CD14-positive monocyte (primary cell): ENCODE measurements at regions not wholly inside any gene's neighbourhood (a gene's known extent, or its start where the extent isn't known, plus 50 kb on each side); places are given as distances from the start of the nearest gene placed in this dataset.

Experiments
- DNase-seq, 3 donors: peaks; one replicate each; pipeline ENCODE4 v3.0.0-alpha.2; 2011 to 2022
- H2AFZ ChIP-seq: 2 replicates; pipeline ENCODE4 v1.6.0; 2012; ENCODE audit warnings: mild to moderate bottlenecking, low read depth, low read length, inconsistent platforms; ENCODE audit not compliant: insufficient read depth, poor library complexity, severe bottlenecking
- H3K27ac ChIP-seq, 2 donors: 1 replicate in 1 of 2; 2 replicates in 1 of 2; pipeline ENCODE4 v1.5.1; 2012 to 2013; ENCODE audit warnings: low read length in 2 of 2, control low read depth in 1 of 2, inconsistent platforms in 1 of 2, low read depth in 1 of 2, mild to moderate bottlenecking in 1 of 2
- H3K27me3 ChIP-seq, 2 donors: one replicate each; pipeline versions ENCODE4 v1.6.0 to v1.6.1; 2011 to 2013; ENCODE audit warnings: low read length in 2 of 2; ENCODE audit not compliant: control insufficient read depth in 2 of 2, insufficient read depth in 2 of 2
- H3K36me3 ChIP-seq, 2 donors: replicated peaks in 1 of 2; 1 replicate in 1 of 2; 2 replicates in 1 of 2; pipeline versions ENCODE4 v1.5.1 to v1.6.1; 2012 to 2013; ENCODE audit warnings: low read length in 2 of 2, control low read depth in 1 of 2, inconsistent platforms in 1 of 2, mild to moderate bottlenecking in 1 of 2; ENCODE audit not compliant: insufficient read depth in 2 of 2, control insufficient read depth in 1 of 2
- H3K4me1 ChIP-seq, 2 donors: 1 replicate in 1 of 2; 2 replicates in 1 of 2; pipeline versions ENCODE4 v1.5.1 to v1.6.1; 2012 to 2013; ENCODE audit warnings: low read length in 2 of 2, control low read depth in 1 of 2, inconsistent platforms in 1 of 2, mild to moderate bottlenecking in 1 of 2, moderate library complexity in 1 of 2; ENCODE audit not compliant: insufficient read depth in 2 of 2, control insufficient read depth in 1 of 2
- H3K4me2 ChIP-seq: replicated peaks from 2 replicates; pipeline ENCODE3; 2012; ENCODE audit warnings: low read length, moderate library complexity, mild to moderate bottlenecking; ENCODE audit not compliant: poor library complexity, severe bottlenecking; ENCODE audit errors: extremely low read depth
- H3K4me3 ChIP-seq, 3 experiments: fragments of 200-600 bp in 1 of 3; sonication (generic) in 1 of 3; replicated peaks in 1 of 3; 1 replicate in 2 of 3; 2 replicates in 1 of 3; pipeline ENCODE4 v1.5.1; 2011 to 2013; ENCODE audit warnings: low read length in 3 of 3, mild to moderate bottlenecking in 3 of 3, control low read depth in 2 of 3, low read depth in 2 of 3, inconsistent platforms in 1 of 3, moderate library complexity in 1 of 3
- H3K79me2 ChIP-seq: 2 replicates; pipeline ENCODE4 v1.6.0; 2012; ENCODE audit warnings: mild to moderate bottlenecking, control low read depth, inconsistent platforms, low read length, moderate library complexity; ENCODE audit not compliant: insufficient read depth
- H3K9ac ChIP-seq: 2 replicates; pipeline ENCODE4 v1.6.0; 2017; ENCODE audit warnings: low read length, mild to moderate bottlenecking; ENCODE audit not compliant: insufficient read depth, poor library complexity, severe bottlenecking
- H3K9me3 ChIP-seq, 2 donors: replicated peaks in 1 of 2; 1 replicate in 1 of 2; 2 replicates in 1 of 2; pipeline versions ENCODE4 v1.5.1 to v1.6.1; 2012 to 2013; ENCODE audit warnings: low read length in 2 of 2, control low read depth in 1 of 2; ENCODE audit not compliant: control insufficient read depth in 1 of 2, insufficient read depth in 1 of 2
- H4K20me1 ChIP-seq: 2 replicates; pipeline ENCODE4 v1.6.0; 2012; ENCODE audit warnings: mild to moderate bottlenecking, low read length, control low read depth, moderate library complexity; ENCODE audit not compliant: insufficient read depth
- H3K27ac Mint-ChIP-seq, 7 donors: one replicate each; pipeline ENCODE4 v1.8.0; 2020; ENCODE audit warnings: mild to moderate bottlenecking in 7 of 7, mixed read lengths in 7 of 7, moderate library complexity in 6 of 7, inconsistent platforms in 2 of 7
- H3K27me3 Mint-ChIP-seq, 3 donors: one replicate each; pipeline ENCODE4 v1.8.0; 2021 to 2022; ENCODE audit warnings: low read depth in 3 of 3, mild to moderate bottlenecking in 3 of 3, mixed read lengths in 3 of 3, moderate library complexity in 3 of 3, inconsistent platforms in 1 of 3
- H3K36me3 Mint-ChIP-seq, 2 donors: one replicate each; pipeline ENCODE4 v1.8.0; 2020; ENCODE audit warnings: mixed read lengths in 2 of 2, inconsistent platforms in 1 of 2, mild to moderate bottlenecking in 1 of 2
- H3K4me1 Mint-ChIP-seq: one replicate; pipeline ENCODE4 v1.8.0; 2020; ENCODE audit warnings: mild to moderate bottlenecking, mixed read lengths
- H3K4me3 Mint-ChIP-seq, 2 donors: one replicate each; pipeline ENCODE4 v1.8.0; 2020; ENCODE audit warnings: mild to moderate bottlenecking in 2 of 2, mixed read lengths in 2 of 2, moderate library complexity in 1 of 2
- H3K9me3 Mint-ChIP-seq, 7 donors: one replicate each; pipeline ENCODE4 v1.8.0; 2020 to 2022; ENCODE audit warnings: mixed read lengths in 7 of 7, mild to moderate bottlenecking in 6 of 7, moderate library complexity in 6 of 7, inconsistent platforms in 2 of 7
- CTCF ChIP-seq: fragments of 200-600 bp; IDR thresholded peaks from one replicate; pipeline ENCODE4 v1.8.0; 2022; ENCODE audit warnings: antibody characterized with exemption, mild to moderate bottlenecking
- WGBS: methylation state at CpG from one replicate; pipeline ENCODE4 v1.1.5; 2013; ENCODE audit warnings: missing lambda C conversion rate; ENCODE audit not compliant: insufficient coverage; 5-methylcytosine and 5-hydroxymethylcytosine counted together
- intact Hi-C, 2 donors: fragments of 100-400 bp; cut with micrococcal nuclease; formaldehyde crosslinking; loops; one replicate each; pipeline versions ENCODE4 v1.15.0 to v1.15.1; 2023

- Mint-ChIP-seq H3K4me3 (no peak overlapping the region), H3K9me3 (no peaks in the 10 kb centered on the region), H3K27ac (no peak overlapping the region), H3K4me1 (peaks cover 3% of the 10 kb centered on the region), H3K27me3 (peaks cover 2 to 3% (median 2%) of the 10 kb centered on the region in 3 donors), H3K36me3 (no peaks in the 10 kb centered on the region)
- TF ChIP-seq CTCF, result no peak
- WGBS, result 87% methylated on average over 3 of the region's 3 CpGs
- no peaks in the 10 kb centered on the region for H3K9me3 ChIP-seq
- H3K79me2 ChIP-seq, result no peaks in the 10 kb centered on the region
- no peak overlapping the region for H3K4me2 ChIP-seq
- DNase-seq, result no peak
- H3K36me3 ChIP-seq, result no peaks in the 10 kb centered on the region
- no peaks in the 10 kb centered on the region for H4K20me1 ChIP-seq
- no peak overlapping the region for H3K9ac ChIP-seq
- H3K27me3 ChIP-seq, result peaks cover 0 to 2% of the 10 kb centered on the region in 2 donors
- H3K4me1 ChIP-seq, result no peaks in the 10 kb centered on the region
- H3K27ac ChIP-seq, result no peak overlapping the region
- intact Hi-C loops, result loop anchor here (5.0 to 10.0 kb wide), 2 partner anchors 871 to 1413 kb away; partner anchors contain the start of gene KLF6 (in 1 of the 2)
- no peak overlapping the region for H3K4me3 ChIP-seq
- no peak overlapping the region for H2AFZ ChIP-seq
Measured at GRCh38 chr10:4655406-4655805, 170.6 kb upstream of the AKR1E2 start.

- H3K9me3 ChIP-seq, result no peaks in the 10 kb centered on the region
- H3K27ac Mint-ChIP-seq, result no peak overlapping the region
- H3K4me1 ChIP-seq, result no peaks in the 10 kb centered on the region
- no peak for DNase-seq
- no peaks in the 10 kb centered on the region for H4K20me1 ChIP-seq
- WGBS, result no CpG with 5 or more reads among the region's 2 CpGs
- no peak overlapping the region for H2AFZ ChIP-seq
- no peak overlapping the region for H3K9ac ChIP-seq
- TF ChIP-seq CTCF, result no peak
- no peaks in the 10 kb centered on the region for H3K36me3 ChIP-seq
- no peak overlapping the region for H3K4me2 ChIP-seq
- no peaks in the 10 kb centered on the region for H3K9me3 Mint-ChIP-seq
- H3K4me3 Mint-ChIP-seq, result no peak overlapping the region
- H3K27ac ChIP-seq, result no peak overlapping the region
- intact Hi-C loops, result loop anchor here in 1 of 2 donors (10.0 kb wide), 1 partner anchor 870 kb away; the partner anchor contains the start of gene KLF6
- H3K36me3 Mint-ChIP-seq, result no peaks in the 10 kb centered on the region
- H3K79me2 ChIP-seq, result no peaks in the 10 kb centered on the region
- peaks cover 0 to 2% of the 10 kb centered on the region in 2 donors for H3K27me3 ChIP-seq
- H3K4me1 Mint-ChIP-seq, result peaks cover 3% of the 10 kb centered on the region
- peaks cover 2 to 3% (median 2%) of the 10 kb centered on the region in 3 donors for H3K27me3 Mint-ChIP-seq
- no peak overlapping the region for H3K4me3 ChIP-seq
Measured at GRCh38 chr10:4654496-4654895, 171.5 kb upstream of the AKR1E2 start.
